HCT116 (cell line): ENCODE measurements at regions not wholly inside any gene's neighbourhood (a gene's known extent, or its start where the extent isn't known, plus 50 kb on each side); places are given as distances from the start of the nearest gene placed in this dataset.

ENCODE experiments used
- ATAC-seq: fragments of 200-7000 bp; cut with Tn5 transposase; 2 replicates; pipeline ENCODE4 v1.9.1; 2020; ENCODE audit warnings: mild to moderate bottlenecking, moderate library complexity
- BruUV-seq: library from RNA; stranded (reverse); fragments of 400-500 nt; replicated peaks from 2 replicates; lab custom pipeline; 2021; lab: Mats Ljungman, UMichigan
- CTCF ChIA-PET: fragments of 300-600 bp; sonication (Branson Sonifier 250); formaldehyde crosslinking; loops from one replicate; lab custom pipeline; 2021; ENCODE audit warnings: antibody characterized with exemption; lab: Charles Lee
- POLR2A ChIA-PET: fragments of 300-600, 350-600 bp; sonication (Branson Sonifier 250); formaldehyde crosslinking; loops from one replicate; lab custom pipeline; 2021; ENCODE audit warnings: antibody characterized with exemption; lab: Charles Lee
- RAD21 ChIA-PET, 2 experiments: fragments of 300-600 bp; sonication (Branson Sonifier 250); formaldehyde crosslinking; loops; one replicate each; lab custom pipeline; 2023; ENCODE audit warnings: low total read pairs in 2 of 2; ENCODE audit not compliant: uncharacterized antibody in 2 of 2, unreplicated experiment in 2 of 2, low non-redundant PET in 1 of 2; lab: Charles Lee
- DNase-seq: peaks from one replicate; pipeline ENCODE4 v3.0.0-alpha.2; 2010; ENCODE audit warnings: low read depth, low spot score
- H2AFZ ChIP-seq: fragments of 200-600 bp; shearing (Covaris generic), sonication (generic); 2 replicates; pipeline ENCODE4 v1.6.1; 2017; ENCODE audit warnings: low read depth, mixed run types, mixed read lengths, antibody characterized with exemption, low read length; ENCODE audit not compliant: poor library complexity, severe bottlenecking
- H3K27ac ChIP-seq: 2 replicates; pipeline ENCODE4 v1.5.1; 2012; ENCODE audit warnings: low read depth, low read length
- H3K27me3 ChIP-seq: fragments of 200-600 bp; sonication (generic); 2 replicates; pipeline ENCODE4 v1.6.1; 2016; ENCODE audit warnings: mixed run types, low read length, mixed read lengths; ENCODE audit not compliant: insufficient read depth
- H3K36me3 ChIP-seq, 2 experiments: fragments of 200-500 bp in 1 of 2; fragments of 200-600 bp in 1 of 2; sonication (Bioruptor generic) in 1 of 2; sonication (generic) in 1 of 2; 2 replicates each; pipeline versions ENCODE4 v1.5.1 to v1.6.1; 2014 to 2016; ENCODE audit warnings: low read length in 2 of 2, inconsistent platforms in 1 of 2, mixed read lengths in 1 of 2, mixed run types in 1 of 2; ENCODE audit not compliant: insufficient read depth in 2 of 2, control insufficient read depth in 1 of 2
- H3K4me1 ChIP-seq, 2 experiments: fragments of 200-600 bp in 1 of 2; sonication (generic) in 1 of 2; 2 replicates each; pipeline versions ENCODE4 v1.5.1 to v1.6.1; 2012 to 2017; ENCODE audit warnings: low read length in 2 of 2, inconsistent platforms in 1 of 2, mild to moderate bottlenecking in 1 of 2, mixed read lengths in 1 of 2, mixed run types in 1 of 2, moderate library complexity in 1 of 2; ENCODE audit not compliant: insufficient read depth in 2 of 2, control insufficient read depth in 1 of 2
- H3K4me2 ChIP-seq: fragments of 200-600 bp; sonication (generic); 2 replicates; pipeline ENCODE4 v1.6.1; 2017; ENCODE audit warnings: mixed run types, low read length, mixed read lengths
- H3K4me3 ChIP-seq, 2 experiments: fragments of 200-600 bp in 1 of 2; sonication (generic) in 1 of 2; replicated peaks in 1 of 2; 2 replicates each; pipeline ENCODE4 v1.5.1; 2011 to 2016; ENCODE audit warnings: low read length in 2 of 2, control low read depth in 1 of 2, low read depth in 1 of 2, mild to moderate bottlenecking in 1 of 2, mixed read lengths in 1 of 2, mixed run types in 1 of 2
- H3K79me2 ChIP-seq: fragments of 200-600 bp; sonication (generic); 2 replicates; pipeline ENCODE4 v1.6.1; 2017; ENCODE audit warnings: mild to moderate bottlenecking, mixed run types, low read length, moderate library complexity, mixed read lengths; ENCODE audit not compliant: insufficient read depth
- H3K9ac ChIP-seq: fragments of 200-600 bp; sonication (generic); 2 replicates; pipeline ENCODE4 v1.6.1; 2016; ENCODE audit warnings: low read length, mixed read lengths
- H3K9me2 ChIP-seq: fragments of 200-600 bp; sonication (generic), shearing (Covaris generic); 2 replicates; pipeline ENCODE4 v1.6.1; 2017; ENCODE audit warnings: mixed run types, mild to moderate bottlenecking, moderate library complexity; ENCODE audit not compliant: insufficient read depth
- H3K9me3 ChIP-seq, 2 experiments: fragments of 200-500 bp in 1 of 2; fragments of 200-600 bp in 1 of 2; sonication (Bioruptor generic) in 1 of 2; sonication (generic) in 1 of 2; 2 replicates each; pipeline ENCODE4 v1.6.1; 2014 to 2017; ENCODE audit warnings: low read length in 2 of 2, mixed read lengths in 2 of 2, inconsistent platforms in 1 of 2, low read depth in 1 of 2, mild to moderate bottlenecking in 1 of 2, mixed run types in 1 of 2, moderate library complexity in 1 of 2; ENCODE audit not compliant: control insufficient read depth in 1 of 2, insufficient read depth in 1 of 2
- H4K20me1 ChIP-seq: fragments of 200-600 bp; sonication (generic), shearing (Covaris generic); 2 replicates; pipeline ENCODE4 v1.6.1; 2017; ENCODE audit warnings: mixed run types, mild to moderate bottlenecking, moderate library complexity; ENCODE audit not compliant: insufficient read depth
- CEBPB ChIP-seq: IDR thresholded peaks from 2 replicates; pipeline ENCODE4 v1.6.1; 2012; ENCODE audit warnings: low read depth
- ELF1 ChIP-seq: IDR thresholded peaks from 2 replicates; pipeline ENCODE4 v1.6.1; 2012; ENCODE audit warnings: low read depth, borderline replicate concordance
- EZH2 ChIP-seq: fragments of 200-600 bp; sonication (generic); IDR thresholded peaks from 2 replicates; pipeline ENCODE4 v1.6.1; 2017; ENCODE audit warnings: antibody characterized with exemption, mixed run types
- EZH2phosphoT487 ChIP-seq: fragments of 200-600 bp; IDR thresholded peaks from 2 replicates; pipeline ENCODE4 v1.6.1; 2018; ENCODE audit warnings: antibody characterized with exemption, borderline replicate concordance
- FOSL1 ChIP-seq: IDR thresholded peaks from 2 replicates; pipeline ENCODE4 v1.6.1; 2012; ENCODE audit warnings: low read depth
- MAX ChIP-seq: IDR thresholded peaks from 2 replicates; pipeline ENCODE4 v1.6.1; 2012
- POLR2AphosphoS5 ChIP-seq: IDR thresholded peaks from 2 replicates; pipeline ENCODE4 v1.6.1; 2011; ENCODE audit warnings: mild to moderate bottlenecking, low read depth, low read length, moderate library complexity
- SIN3A ChIP-seq: IDR thresholded peaks from 2 replicates; pipeline ENCODE4 v1.6.1; 2012; ENCODE audit warnings: low read depth
- TCF7L2 ChIP-seq: IDR thresholded peaks from 2 replicates; pipeline ENCODE4 v1.7.0; 2011; ENCODE audit warnings: borderline replicate concordance, inconsistent platforms; ENCODE audit not compliant: insufficient read depth, insufficient read length; ENCODE audit errors: extremely low read depth
- ZNF274 ChIP-seq: fragments of 200-500 bp; sonication (Bioruptor generic); IDR thresholded peaks from 2 replicates; pipeline ENCODE4 v1.6.1; 2014; ENCODE audit warnings: mild to moderate bottlenecking, low read depth, low read length, inconsistent platforms
- intact Hi-C: fragments of 100-400 bp; cut with micrococcal nuclease; formaldehyde crosslinking; loops from 2 replicates; pipeline ENCODE4 v1.10.0; 2022

DNA sequence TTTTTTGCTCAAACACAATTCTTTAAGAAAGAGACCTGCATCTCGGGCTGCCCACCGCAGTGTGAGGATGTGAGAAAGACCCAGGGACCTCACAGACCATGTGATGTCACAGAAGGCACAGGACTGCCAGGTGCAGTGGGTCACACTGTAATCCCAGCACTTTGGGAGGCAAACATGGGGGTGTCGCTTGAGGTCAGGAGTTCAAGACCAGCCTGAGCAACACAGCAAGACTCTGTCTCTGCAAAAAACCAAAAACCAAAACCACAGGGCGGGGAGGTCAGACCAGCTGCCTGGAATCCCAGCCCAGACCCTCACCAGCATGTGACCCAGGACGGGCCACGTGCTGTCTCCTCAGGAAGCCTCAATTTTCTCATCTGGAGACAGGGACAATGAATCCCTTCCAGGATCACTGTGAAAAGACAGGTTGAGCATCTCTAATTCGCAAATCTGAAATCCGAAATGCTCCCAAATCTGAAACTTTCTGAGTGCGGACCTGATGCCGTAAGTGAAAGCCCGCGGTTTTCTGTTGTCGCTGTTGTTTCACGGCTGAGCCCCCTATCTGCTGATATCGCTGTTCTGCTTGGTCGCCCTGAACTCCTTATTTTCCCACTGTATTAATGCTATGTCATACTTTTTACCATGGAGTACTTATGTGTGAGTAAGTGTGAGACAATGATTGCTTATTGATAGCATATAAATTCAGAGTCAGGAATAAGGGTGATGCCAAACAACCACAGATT lies 159.5 kb upstream of the PTPN1 start:
- ATAC-seq (no peak), DNase-seq (no peak)
- ChIA-PET POLR2A (no interaction called here), CTCF (no interaction called here), RAD21 (no interaction called here)
- no TSS peak for BruUV-seq
- Histone ChIP-seq H3K9me3 (no peaks in the 10 kb centered on the region), H3K9ac (no peak overlapping the region), H3K4me1 (peaks cover 9 to 18% of the 10 kb centered on the region in 2 experiments; a peak in 2 of 4 replicates), H4K20me1 (no peaks in the 10 kb centered on the region), H2AFZ (no peak overlapping the region), H3K36me3 (no peaks in the 10 kb centered on the region), H3K27me3 (no peaks in the 10 kb centered on the region), H3K4me3 (no peak overlapping the region), H3K9me2 (no peaks in the 10 kb centered on the region), H3K4me2 (no peak overlapping the region), H3K79me2 (no peaks in the 10 kb centered on the region), H3K27ac (no peak overlapping the region)
- intact Hi-C loops = no loop called here
- TF ChIP-seq ELF1 = no peak

DNA sequence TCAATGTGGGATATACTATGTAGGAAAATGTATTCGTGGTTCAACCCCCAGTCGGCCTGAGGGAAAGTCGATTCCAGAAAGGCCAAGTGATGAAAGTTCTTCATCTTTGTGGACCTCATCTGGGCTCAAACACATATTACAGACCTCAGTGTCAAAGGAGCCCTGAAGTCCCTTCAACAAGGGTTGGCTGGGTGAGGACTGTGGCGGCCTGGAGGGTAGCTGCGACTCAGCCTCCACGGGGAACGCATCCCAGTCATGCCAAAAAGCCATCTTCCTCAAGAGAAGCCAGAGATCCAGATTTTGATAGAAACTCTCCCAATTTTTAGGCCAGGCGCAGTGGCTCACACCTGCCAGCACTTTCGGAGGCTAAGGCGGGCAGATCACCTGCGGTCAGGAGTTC lies 158.6 kb upstream of the PTPN1 start:
- CTCF ChIA-PET = no interaction called here
- H3K9ac ChIP-seq = no peak overlapping the region
- H3K4me2 ChIP-seq = no peak overlapping the region
- no TSS peak for BruUV-seq
- no peak for DNase-seq
- H3K9me2 ChIP-seq = no peaks in the 10 kb centered on the region
- H3K4me3 ChIP-seq = no peak overlapping the region
- no peaks in the 10 kb centered on the region for H3K79me2 ChIP-seq
- no peak for TF ChIP-seq EZH2phosphoT487
- TF ChIP-seq EZH2 = no peak
- TF ChIP-seq FOSL1 = no peak
- TF ChIP-seq SIN3A = no peak
- no peak for TF ChIP-seq POLR2AphosphoS5
- TF ChIP-seq ZNF274 = no peak
- TF ChIP-seq CEBPB = no peak
- TF ChIP-seq MAX = no peak
- TF ChIP-seq TCF7L2 = no peak
- H2AFZ ChIP-seq = no peak overlapping the region
- ATAC-seq = no peak
- no peaks in the 10 kb centered on the region for H3K27me3 ChIP-seq
- no peaks in the 10 kb centered on the region for H3K9me3 ChIP-seq
- no peak overlapping the region for H3K27ac ChIP-seq
- H3K4me1 ChIP-seq = peaks cover 3 to 14% of the 10 kb centered on the region in 2 experiments; a peak in 2 of 4 replicates
- no peaks in the 10 kb centered on the region for H4K20me1 ChIP-seq
- no peaks in the 10 kb centered on the region for H3K36me3 ChIP-seq
- intact Hi-C loops = no loop called here
- RAD21 ChIA-PET = no interaction called here
- POLR2A ChIA-PET = interaction anchor here (0.6 kb wide), 1 partner anchor 35 kb away, joined by 3 read pairs; no protein-coding TSS in a partner anchor
